HG03558 (cell line): ENCODE measurements at regions not wholly inside any gene's neighbourhood (a gene's known extent, or its start where the extent isn't known, plus 50 kb on each side); places are given as distances from the start of the nearest gene placed in this dataset.

ENCODE experiments used
- ATAC-seq: cut with Tn5 transposase; IDR thresholded peaks from one replicate; pipeline ENCODE4 v1.9.1; 2021; ENCODE audit warnings: moderate number of reproducible peaks; ENCODE audit not compliant: unreplicated experiment; ENCODE audit errors: extremely low read depth

DNA sequence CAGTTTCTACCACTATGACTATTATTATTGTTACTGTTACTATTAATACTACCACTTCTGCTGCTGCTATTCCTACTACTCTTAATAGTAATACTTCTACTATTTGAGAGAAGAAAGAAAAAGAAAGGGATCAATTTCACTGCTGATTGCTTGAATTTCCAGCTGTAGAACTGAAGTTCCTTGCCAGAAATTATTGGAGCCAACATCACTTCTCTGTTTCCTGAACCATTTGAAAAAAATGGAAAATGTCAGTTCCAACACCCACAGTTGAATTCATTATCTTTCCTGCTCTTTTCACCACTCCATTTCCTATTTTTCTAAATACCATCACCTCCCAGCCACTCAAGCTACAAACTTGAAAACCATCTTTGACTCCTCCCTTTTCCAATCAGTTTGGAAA lies 54.1 kb upstream of the PIK3C2G start:
- no peak for ATAC-seq

DNA sequence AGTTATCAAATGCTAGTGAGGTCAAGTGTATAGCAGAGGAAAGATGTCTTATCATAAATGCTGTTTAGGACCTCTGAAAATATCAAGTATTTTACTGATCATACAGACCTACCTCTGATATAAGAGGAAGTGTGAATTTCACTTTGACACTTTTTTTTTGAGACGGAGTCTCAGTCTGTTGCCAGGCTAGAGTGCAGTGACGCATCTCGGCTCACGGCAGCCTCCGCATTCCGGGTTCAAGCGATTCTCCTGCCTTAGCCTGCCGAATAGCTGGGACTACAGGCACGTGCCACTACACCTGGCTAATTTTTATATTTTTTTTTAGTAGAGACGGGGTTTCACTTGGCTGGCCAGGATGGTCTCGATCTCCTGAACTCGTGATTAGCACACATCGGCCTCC lies 55.1 kb upstream of the PIK3C2G start:
- no peak for ATAC-seq

DNA sequence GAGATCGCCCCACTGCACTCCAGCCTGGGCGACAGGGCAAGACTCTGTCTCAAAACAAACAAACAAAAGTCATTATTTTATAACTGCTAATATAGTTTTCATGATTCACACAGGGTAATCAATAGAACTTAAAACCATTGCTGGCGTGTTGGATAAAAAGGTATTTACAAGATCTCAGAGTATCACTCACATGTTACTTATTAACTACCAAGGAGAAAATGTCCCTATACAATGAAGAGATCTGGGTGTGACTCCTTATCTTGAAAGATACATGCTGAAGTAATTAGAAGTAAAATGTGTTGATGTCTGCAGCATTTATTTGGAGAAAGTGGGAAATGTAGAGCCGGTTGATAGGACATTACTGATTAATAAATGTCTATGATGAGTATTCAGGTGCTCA lies 57.3 kb upstream of the PIK3C2G start:
- ATAC-seq: no peak

DNA sequence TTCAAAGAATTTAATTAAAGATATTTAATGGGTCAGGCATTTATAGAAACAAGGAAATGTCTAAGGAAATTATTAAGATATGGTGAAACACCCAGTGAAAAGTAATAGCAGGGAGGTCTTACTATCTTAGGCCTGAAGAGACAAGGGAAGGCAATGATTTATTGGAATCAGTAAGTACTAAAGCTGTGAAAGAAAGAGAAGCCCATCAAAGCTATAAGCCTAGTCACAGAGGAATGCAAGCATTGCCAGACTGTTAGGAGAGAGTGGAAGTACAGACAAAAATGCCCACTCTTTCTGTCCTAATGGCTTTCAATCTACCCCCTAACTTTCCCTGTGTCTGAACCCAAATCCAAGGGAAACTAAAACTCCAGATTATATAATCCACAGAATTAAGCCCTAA lies 69.2 kb upstream of the PIK3C2G start:
- no peak for ATAC-seq

DNA sequence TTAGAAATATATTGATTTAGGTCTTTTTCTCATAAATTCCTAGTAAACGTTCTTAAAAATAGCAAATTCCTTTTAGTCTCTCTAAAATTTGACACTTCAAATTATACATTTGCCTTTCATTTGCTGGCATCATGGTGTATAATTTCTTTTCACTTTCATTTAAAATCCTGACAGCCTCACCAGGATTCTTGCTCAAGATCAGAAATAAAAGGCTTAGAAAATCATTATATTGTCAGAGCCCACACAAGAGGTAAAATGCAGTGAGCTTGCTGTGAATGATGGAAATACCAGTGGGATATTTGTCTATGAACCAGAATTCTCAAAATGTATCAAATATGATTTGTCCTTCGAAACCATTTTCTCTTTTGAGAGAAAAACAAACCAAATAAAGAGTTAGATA lies 78.2 kb upstream of the PIK3C2G start:
- no peak for ATAC-seq

DNA sequence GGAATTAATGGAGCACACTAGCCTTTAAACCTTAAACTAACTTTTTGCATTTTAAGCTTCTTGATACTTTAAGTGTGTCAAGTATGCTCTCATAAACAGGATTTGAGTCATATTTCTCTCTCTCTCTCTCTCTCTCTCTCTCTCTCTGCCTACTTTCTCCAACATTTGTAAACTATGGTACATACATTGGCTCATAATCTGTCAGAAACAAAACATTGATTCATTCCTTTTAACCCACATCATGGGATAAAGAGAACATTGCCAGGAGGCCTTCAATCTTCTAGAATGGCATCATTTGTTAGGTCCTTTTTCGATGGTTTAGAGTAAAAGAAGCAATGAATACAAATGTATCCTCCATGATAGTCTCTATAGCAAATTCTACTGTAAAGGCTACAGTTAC lies 81.6 kb upstream of the RERGL start:
- no peak for ATAC-seq

DNA sequence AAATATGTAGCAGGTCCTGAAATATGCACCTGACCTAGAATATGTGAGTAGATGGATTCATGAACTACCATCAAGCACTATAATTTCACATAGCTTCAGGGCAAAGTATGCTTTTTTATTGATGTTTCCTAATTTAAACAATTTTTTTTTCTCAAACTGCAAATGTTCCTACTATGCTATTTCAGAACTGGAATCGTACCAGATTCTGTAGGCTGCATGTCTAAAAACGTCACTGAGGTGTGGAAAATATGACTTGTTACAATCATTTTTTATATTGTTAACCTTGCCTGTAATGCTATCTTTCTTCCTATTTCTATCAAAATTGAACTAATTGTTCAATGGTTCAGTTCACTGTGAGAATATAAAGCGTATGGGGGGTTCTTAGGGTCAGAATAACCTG lies 78.0 kb upstream of the RERGL start:
- ATAC-seq: no peak

DNA sequence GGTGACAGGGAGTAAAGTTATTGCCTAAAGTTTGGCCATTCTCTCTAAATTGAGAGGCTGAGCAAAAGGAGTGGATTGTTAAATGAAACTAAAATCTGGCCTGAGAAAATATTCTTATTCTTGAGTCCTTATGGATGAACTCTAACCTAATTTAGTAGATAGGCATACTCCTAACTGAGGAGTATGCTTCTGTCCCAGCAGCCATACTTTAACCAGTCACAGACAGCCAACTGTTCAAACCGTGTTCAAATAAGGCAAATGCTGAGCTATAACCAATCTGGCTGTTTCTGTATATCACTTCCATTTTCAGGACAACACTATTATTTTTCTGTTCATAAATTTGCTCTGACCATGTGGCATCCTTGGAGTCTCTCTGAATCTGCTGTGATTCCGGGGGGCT lies 75.9 kb upstream of the RERGL start:
- ATAC-seq: no peak

DNA sequence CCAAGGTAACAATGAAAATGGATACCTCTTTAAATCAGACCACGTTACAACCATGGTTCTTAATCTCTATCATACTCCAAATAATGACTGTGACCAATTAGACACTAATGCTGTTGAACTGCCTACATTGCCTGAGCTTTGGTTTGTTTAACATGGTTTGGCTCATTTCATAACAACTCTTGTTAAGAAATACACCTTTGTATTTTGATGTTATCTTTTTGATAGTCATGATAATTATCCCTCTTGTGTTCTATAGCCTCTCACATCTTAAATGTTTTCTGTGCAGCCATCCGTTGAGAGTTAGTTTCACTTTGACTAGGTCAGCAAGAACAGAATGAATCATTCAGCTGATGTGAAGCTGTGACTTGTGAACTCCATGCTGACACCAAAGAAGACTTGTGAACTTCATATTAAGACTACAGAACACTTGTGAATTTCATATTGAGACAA lies 75.5 kb upstream of the RERGL start:
- ATAC-seq: peak; percentile 97

DNA sequence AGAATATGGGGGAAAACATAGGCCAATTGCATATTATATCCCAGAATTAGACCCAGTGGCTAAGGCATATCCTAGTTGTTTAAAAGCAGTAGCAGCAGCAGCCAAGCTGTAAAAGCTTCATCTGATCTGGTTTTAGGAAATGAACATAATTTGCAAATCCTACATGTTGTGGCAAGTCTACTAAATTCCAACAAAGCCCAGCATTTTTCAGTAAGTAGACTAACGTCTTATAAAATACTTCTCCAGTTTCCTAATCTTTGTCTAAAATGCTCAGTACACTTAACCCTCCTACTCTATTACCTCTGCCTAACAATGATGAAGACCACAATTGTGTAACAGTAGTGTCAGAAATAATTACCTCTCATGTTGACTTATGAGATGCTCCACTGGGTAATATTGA lies 70.9 kb upstream of the RERGL start:
- ATAC-seq: no peak

DNA sequence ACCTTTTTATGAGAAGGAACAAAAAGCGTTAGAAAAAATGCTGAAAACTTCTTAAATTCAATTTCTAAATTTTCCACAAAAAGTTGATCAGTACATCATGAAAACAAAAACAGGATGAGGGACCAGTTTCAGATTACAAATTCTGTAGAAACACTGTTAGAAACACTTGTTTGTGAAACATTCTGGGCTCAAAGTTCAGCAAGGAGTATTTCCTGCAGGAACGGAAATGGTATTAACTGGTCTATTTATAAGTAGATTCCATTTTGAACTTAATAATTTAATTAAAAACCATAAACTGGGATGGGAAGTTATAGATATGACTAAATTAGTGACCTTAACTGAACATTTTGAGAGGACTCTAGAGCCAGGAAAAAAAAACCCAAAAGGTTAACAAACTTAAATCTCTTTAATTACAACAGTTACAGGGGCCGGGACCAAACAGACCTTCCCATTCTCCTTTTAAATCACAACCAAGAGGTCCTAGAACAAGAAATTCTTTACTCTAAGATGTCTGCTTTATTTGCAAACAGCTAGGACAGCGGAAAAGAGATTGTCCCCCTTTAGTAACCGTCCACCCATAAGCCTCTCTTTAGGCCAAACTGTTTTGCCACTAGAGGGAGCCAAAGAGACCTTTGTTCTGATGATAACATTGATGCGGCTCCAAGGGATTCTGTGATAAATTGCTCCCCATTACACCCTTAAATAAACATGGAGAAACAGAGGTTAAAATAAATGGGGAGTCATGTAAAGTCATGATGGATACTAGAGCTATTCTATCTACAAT lies 69.0 kb upstream of the RERGL start:
- no peak for ATAC-seq

DNA sequence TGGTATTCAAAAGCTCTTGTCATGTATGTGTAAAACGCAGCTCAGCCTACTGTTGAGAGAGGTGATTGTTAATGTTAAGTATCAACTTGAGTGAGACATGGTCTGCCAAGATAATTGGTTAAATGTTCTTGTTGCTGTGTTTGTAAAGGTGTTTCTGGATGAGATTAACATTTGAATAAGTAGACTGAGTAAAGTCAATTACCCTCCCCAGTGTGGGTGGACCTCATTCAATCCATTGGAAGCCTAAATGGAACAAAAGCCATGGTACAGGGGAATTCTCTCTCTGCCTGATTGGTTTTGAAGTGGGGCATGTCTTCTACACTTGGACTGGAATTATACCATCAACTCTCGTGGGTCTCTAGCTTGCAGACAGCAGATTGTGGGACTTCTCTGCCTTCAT lies 63.8 kb upstream of the RERGL start:
- ATAC-seq: no peak

DNA sequence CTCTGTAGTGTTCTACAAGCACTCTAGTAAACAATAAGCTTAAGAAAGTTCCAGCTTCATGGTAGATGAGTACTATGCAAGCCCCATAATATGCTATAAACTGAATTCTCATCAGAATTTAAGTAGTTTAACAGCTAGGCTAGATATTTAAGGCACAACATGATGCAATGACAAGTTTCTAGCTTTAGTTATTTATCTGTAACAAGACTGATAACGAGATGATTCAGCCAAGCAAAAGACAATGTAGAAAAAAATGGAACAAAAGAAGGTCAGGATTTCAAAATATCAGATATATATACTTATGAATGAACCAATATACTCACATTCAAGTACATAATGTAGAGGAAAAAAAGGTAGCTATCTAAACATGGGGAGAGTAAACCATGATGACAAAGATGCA lies 61.0 kb upstream of the RERGL start:
- no peak for ATAC-seq

DNA sequence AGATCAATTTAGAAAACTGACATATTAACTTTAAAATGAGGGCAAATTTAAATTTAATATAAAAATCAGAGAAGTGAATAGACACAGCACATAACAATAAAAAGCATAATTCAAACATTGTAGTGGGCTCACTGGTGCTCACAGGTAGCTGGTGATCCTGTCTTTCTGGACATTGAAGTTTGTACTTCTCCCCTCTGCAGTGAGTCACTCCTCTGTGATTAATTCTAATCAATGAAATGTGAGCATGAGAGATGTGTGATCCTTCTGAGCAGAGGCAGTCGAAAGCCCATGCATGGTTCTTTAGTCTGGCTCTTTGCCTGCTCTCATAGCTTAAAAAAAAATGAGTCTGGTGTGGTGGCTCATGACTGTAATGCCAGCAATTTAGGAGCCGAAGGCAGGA lies 59.0 kb upstream of the RERGL start:
- no peak for ATAC-seq

DNA sequence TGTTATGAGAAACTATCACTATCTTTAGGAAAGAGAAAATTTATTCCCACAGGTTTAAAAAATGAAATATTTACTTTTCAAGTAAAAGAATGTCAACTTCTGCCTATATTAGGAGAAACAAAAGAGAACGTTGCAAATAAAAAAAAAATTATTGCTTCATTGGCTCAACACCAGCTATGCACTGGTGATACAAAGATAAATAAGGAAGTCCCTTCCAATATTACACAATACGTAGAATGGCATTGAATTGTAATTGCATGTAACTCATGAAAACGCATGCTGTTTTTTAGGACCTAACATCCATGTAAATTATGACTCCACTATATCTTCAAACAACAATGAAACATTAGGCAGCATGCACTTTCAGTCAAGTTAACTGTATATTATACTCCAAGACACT lies 56.4 kb upstream of the RERGL start:
- ATAC-seq: no peak

DNA sequence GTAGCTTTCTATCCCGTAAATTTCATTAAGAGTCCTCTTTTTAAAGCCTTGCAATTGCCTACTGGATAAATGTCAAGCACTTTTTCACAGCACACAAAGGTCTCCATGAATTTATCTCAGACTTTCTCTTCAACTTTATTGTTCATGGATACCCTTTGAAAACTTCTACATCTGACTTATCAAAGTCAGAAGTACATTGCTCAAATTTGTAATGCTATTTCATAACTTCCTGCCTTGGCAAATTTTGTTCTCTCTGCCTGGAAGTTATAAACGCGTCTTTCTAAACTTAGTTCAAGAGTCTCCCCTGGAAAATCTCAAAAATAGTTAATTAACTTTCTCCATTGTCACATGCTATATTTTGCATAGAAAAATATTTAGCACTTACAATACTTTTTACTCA lies 55.9 kb upstream of the RERGL start:
- no peak for ATAC-seq

DNA sequence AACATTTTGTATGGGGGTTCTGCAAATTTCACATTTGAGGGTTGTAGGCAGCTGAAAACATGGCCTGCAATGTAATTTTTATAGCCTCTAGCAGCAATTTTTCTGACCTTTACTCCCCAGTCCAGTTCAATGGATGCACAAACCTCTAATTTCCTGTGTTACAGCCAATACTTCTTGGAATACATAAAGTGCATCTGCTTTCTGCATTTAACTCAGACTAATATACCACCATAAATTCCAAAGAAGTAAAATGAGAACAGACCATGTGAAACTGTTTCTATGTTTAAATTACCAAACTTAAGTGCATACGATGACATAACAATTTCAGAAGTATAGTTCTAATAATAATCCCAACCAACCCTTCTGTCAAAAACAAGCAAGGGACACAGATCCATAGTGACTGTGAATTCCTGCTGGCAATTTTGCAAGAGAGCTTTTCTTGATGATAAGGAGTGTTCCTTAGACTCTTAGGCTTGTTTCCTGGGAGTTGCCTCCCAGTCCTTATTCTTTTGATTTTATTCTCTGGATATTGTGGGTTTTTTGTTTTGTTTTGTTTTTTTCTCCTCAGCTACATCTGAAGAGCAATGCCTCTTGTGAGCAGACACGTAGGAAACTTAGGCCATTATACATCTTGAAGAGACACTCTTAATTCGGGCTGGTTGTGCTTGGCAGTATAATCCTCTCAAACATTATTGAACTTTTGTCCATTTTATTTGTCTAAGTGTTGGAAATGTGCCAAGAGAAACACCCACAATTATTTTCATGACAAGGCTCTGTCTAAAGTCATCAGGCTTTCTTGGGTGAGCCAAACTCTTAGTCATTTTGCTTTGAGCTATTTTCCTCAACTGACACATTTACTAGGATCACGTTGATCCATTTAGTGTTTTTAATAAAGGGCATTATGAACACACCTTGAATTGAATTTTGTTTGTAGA lies 51.3 kb upstream of the RERGL start:
- no peak for ATAC-seq

DNA sequence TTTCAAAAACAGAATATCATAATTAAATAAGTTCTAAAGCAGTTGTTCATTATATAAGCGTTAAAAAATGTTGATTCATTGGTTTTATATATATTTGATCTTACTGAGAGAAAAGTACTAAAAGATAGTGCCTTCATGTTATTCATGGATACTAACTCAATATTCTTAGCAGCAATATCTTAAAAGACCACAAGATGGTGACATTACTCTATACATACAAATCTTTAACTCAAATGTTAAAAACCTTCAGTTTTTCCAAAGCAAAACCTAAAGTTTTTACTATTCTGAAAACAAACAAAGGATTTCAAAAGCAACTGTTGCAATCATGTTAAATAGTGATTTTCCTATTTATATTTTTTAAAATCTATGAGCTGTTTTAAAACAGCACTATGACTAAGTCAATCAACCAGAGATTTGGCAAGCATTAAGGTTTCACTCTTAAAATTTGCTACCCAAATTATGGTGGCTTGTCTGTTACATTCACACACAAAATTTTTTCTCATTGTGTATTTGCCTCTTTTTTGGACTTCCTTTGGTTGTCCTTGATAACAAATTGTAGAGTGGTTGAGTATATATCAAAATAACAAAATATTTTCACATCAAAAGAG lies 50.1 kb upstream of the RERGL start:
- no peak for ATAC-seq
